ENCODE measurements at regions not wholly inside any gene's neighbourhood (a gene's known extent, or its start where the extent isn't known, plus 50 kb on each side); places are given as distances from the start of the nearest gene placed in this dataset.

- CTCF ChIA-PET = no interaction called here
- intact Hi-C loops (cut with DNase I, micrococcal nuclease) = no loop called here
- H3K4me1 ChIP-seq (ENCODE audit: insufficient read depth, low read length) = no peaks in the 10 kb centered on the region
- Mint-ChIP-seq H3K9me3 (no peaks in the 10 kb centered on the region), H3K27ac (no peak overlapping the region), H3K27me3 (no peaks in the 10 kb centered on the region), H3K4me1 (ENCODE audit: low read depth) (no peaks in the 10 kb centered on the region), H3K4me3 (no peak overlapping the region), H3K36me3 (ENCODE audit: low read depth) (no peaks in the 10 kb centered on the region)
- TF ChIP-seq, protein P1, sequence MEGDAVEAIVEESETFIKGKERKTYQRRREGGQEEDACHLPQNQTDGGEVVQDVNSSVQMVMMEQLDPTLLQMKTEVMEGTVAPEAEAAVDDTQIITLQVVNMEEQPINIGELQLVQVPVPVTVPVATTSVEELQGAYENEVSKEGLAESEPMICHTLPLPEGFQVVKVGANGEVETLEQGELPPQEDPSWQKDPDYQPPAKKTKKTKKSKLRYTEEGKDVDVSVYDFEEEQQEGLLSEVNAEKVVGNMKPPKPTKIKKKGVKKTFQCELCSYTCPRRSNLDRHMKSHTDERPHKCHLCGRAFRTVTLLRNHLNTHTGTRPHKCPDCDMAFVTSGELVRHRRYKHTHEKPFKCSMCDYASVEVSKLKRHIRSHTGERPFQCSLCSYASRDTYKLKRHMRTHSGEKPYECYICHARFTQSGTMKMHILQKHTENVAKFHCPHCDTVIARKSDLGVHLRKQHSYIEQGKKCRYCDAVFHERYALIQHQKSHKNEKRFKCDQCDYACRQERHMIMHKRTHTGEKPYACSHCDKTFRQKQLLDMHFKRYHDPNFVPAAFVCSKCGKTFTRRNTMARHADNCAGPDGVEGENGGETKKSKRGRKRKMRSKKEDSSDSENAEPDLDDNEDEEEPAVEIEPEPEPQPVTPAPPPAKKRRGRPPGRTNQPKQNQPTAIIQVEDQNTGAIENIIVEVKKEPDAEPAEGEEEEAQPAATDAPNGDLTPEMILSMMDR (IDR thresholded peaks at IDR 0.05) = no peak
- no peaks in the 10 kb centered on the region for H3K27me3 ChIP-seq (ENCODE audit: control insufficient read depth in 1 of 2, insufficient read depth in 2 of 2, low read length in 2 of 2)
- no peak overlapping the region for H3K4me3 ChIP-seq (ENCODE audit: low read length)
- DNase-seq = no peak
- no peaks in the 10 kb centered on the region for H3K36me3 ChIP-seq (ENCODE audit: insufficient read depth, low read length)
- no peaks in the 10 kb centered on the region for H3K9me3 ChIP-seq (ENCODE audit: control insufficient read depth in 1 of 2, insufficient read depth in 1 of 2, low read length in 2 of 2)
- H3K27ac ChIP-seq (ENCODE audit: low read depth in 1 of 2, low read length in 2 of 2) = no peak overlapping the region
- no peak for ATAC-seq (ENCODE audit: poor library complexity)
- POLR2A ChIA-PET = no interaction called here
Measured at GRCh38 chr5:158421319-158421718, 562.4 kb upstream of the CLINT1 start.

GRCh38 chr5:158419186-158419585, 560.2 kb upstream of the CLINT1 start:
- Histone ChIP-seq H3K27ac (ENCODE audit: low read depth in 1 of 2, low read length in 2 of 2) (no peak overlapping the region), H3K4me1 (ENCODE audit: insufficient read depth, low read length) (no peaks in the 10 kb centered on the region), H3K27me3 (ENCODE audit: control insufficient read depth in 1 of 2, insufficient read depth in 2 of 2, low read length in 2 of 2) (no peaks in the 10 kb centered on the region), H3K4me3 (ENCODE audit: low read length) (no peak overlapping the region), H3K36me3 (ENCODE audit: insufficient read depth, low read length) (no peaks in the 10 kb centered on the region), H3K9me3 (ENCODE audit: control insufficient read depth in 1 of 2, insufficient read depth in 1 of 2, low read length in 2 of 2) (no peaks in the 10 kb centered on the region)
- no peak for ATAC-seq (ENCODE audit: poor library complexity)
- ChIA-PET POLR2A (no interaction called here), CTCF (no interaction called here)
- Mint-ChIP-seq H3K9me3 (no peaks in the 10 kb centered on the region), H3K36me3 (ENCODE audit: low read depth) (no peaks in the 10 kb centered on the region), H3K27ac (no peak overlapping the region), H3K27me3 (no peaks in the 10 kb centered on the region), H3K4me1 (ENCODE audit: low read depth) (no peaks in the 10 kb centered on the region), H3K4me3 (no peak overlapping the region)
- TF ChIP-seq, protein P1 (IDR thresholded peaks at IDR 0.05) = no peak
- intact Hi-C loops (cut with DNase I, micrococcal nuclease) = no loop called here
- DNase-seq = no peak

DNA sequence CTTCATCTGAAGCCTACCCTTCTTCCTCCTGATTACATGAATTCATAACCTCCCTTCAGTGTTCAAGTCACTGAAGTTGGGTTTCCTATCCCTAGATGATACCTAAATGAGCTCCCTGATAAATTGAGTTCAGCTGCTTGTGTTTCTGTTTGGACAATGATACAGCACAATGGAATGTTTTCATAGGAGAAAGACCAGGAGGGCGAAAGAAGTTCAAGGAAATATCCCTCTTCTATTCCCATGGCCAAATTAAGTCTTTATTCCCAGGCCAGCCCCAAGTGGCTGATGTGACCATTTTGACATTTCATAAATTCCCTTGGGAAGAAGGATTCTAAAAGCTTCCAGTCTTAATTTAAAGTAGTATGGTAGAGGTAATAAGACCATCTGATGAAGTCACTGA, 555.8 kb upstream of the CLINT1 start:
- Histone ChIP-seq H3K4me1 (ENCODE audit: insufficient read depth, low read length) (no peaks in the 10 kb centered on the region), H3K4me3 (ENCODE audit: low read length) (no peak overlapping the region), H3K9me3 (ENCODE audit: control insufficient read depth in 1 of 2, insufficient read depth in 1 of 2, low read length in 2 of 2) (no peaks in the 10 kb centered on the region), H3K36me3 (ENCODE audit: insufficient read depth, low read length) (no peaks in the 10 kb centered on the region), H3K27me3 (ENCODE audit: control insufficient read depth in 1 of 2, insufficient read depth in 2 of 2, low read length in 2 of 2) (no peaks in the 10 kb centered on the region), H3K27ac (ENCODE audit: low read depth in 1 of 2, low read length in 2 of 2) (no peak overlapping the region)
- DNase-seq (no peak), ATAC-seq (ENCODE audit: poor library complexity) (no peak)
- CTCF ChIA-PET = no interaction called here
- POLR2A ChIA-PET = no interaction called here
- no peaks in the 10 kb centered on the region for H3K9me3 Mint-ChIP-seq
- TF ChIP-seq, protein P1 (IDR thresholded peaks at IDR 0.05) = no peak
- no peak overlapping the region for H3K4me3 Mint-ChIP-seq
- intact Hi-C loops (cut with DNase I, micrococcal nuclease) = no loop called here
- H3K27me3 Mint-ChIP-seq = no peaks in the 10 kb centered on the region
- H3K27ac Mint-ChIP-seq = no peak overlapping the region
- no peaks in the 10 kb centered on the region for H3K4me1 Mint-ChIP-seq (ENCODE audit: low read depth)
- H3K36me3 Mint-ChIP-seq (ENCODE audit: low read depth) = no peaks in the 10 kb centered on the region

All from CD4-positive, alpha-beta T cell (primary cell).